Immature natural killer cell (primary cell): ENCODE measurements at regions not wholly inside any gene's neighbourhood (a gene's known extent, or its start where the extent isn't known, plus 50 kb on each side); places are given as distances from the start of the nearest gene placed in this dataset.

Experiments
- DNase-seq, 3 donors: peaks; one replicate each; pipeline ENCODE4 v3.0.0; 2022; ENCODE audit warnings: mixed read lengths in 1 of 3
- H3K27ac Mint-ChIP-seq, 6 donors: one replicate each; pipeline ENCODE4 v1.8.0; 2020; ENCODE audit warnings: mixed read lengths in 6 of 6, mild to moderate bottlenecking in 5 of 6, inconsistent platforms in 4 of 6, moderate library complexity in 3 of 6
- H3K27me3 Mint-ChIP-seq, 3 donors: one replicate each; pipeline ENCODE4 v1.8.0; 2020 to 2021; ENCODE audit warnings: low read depth in 3 of 3, mild to moderate bottlenecking in 3 of 3, mixed read lengths in 3 of 3, moderate library complexity in 3 of 3, inconsistent platforms in 1 of 3
- H3K36me3 Mint-ChIP-seq, 3 donors: one replicate each; pipeline ENCODE4 v1.8.0; 2020; ENCODE audit warnings: mixed read lengths in 3 of 3, inconsistent platforms in 2 of 3, mild to moderate bottlenecking in 2 of 3
- H3K4me1 Mint-ChIP-seq, 2 donors: one replicate each; pipeline ENCODE4 v1.8.0; 2020; ENCODE audit warnings: inconsistent platforms in 2 of 2, mild to moderate bottlenecking in 2 of 2, mixed read lengths in 2 of 2, moderate library complexity in 1 of 2
- H3K4me3 Mint-ChIP-seq, 5 donors: one replicate each; pipeline ENCODE4 v1.8.0; 2020; ENCODE audit warnings: mild to moderate bottlenecking in 5 of 5, mixed read lengths in 5 of 5, inconsistent platforms in 3 of 5, moderate library complexity in 3 of 5
- H3K9me3 Mint-ChIP-seq, 6 donors: one replicate each; pipeline ENCODE4 v1.8.0; 2020; ENCODE audit warnings: mild to moderate bottlenecking in 6 of 6, mixed read lengths in 6 of 6, inconsistent platforms in 4 of 6, moderate library complexity in 3 of 6

GRCh38 chr2:234247453-234248180, 197.1 kb downstream of the SPP2 start:
- H3K9me3 Mint-ChIP-seq, result no peaks in the 10 kb centered on the region
- H3K27me3 Mint-ChIP-seq, result peaks cover 0 to 3% (median 3%) of the 10 kb centered on the region in 3 donors
- no peaks in the 10 kb centered on the region for H3K36me3 Mint-ChIP-seq
- no peak overlapping the region for H3K27ac Mint-ChIP-seq
- H3K4me1 Mint-ChIP-seq, result peaks cover 16 to 20% of the 10 kb centered on the region in 2 donors
- no peak for DNase-seq
- no peak overlapping the region for H3K4me3 Mint-ChIP-seq

GRCh38 chr2:234245945-234246344, 195.4 kb downstream of the SPP2 start:
- Mint-ChIP-seq H3K36me3 (no peaks in the 10 kb centered on the region), H3K27ac (no peak overlapping the region), H3K27me3 (peaks cover 0 to 2% (median 0%) of the 10 kb centered on the region in 3 donors), H3K4me1 (peaks cover 16 to 20% of the 10 kb centered on the region in 2 donors), H3K4me3 (no peak overlapping the region), H3K9me3 (no peaks in the 10 kb centered on the region)
- DNase-seq, result no peak

GRCh38 chr2:234243871-234244565, 193.5 kb downstream of the SPP2 start:
- peak; percentile 6 to 20 (median 12) for DNase-seq
- Mint-ChIP-seq H3K27me3 (peaks cover 0 to 3% (median 0%) of the 10 kb centered on the region in 3 donors), H3K9me3 (no peaks in the 10 kb centered on the region), H3K27ac (peak overlapping the region; percentile 87 to 95 (median 92)), H3K4me1 (peaks cover 16 to 20% of the 10 kb centered on the region in 2 donors), H3K4me3 (peak overlapping the region; percentile 66 to 86 (median 85)), H3K36me3 (peaks cover 0 to 3% (median 0%) of the 10 kb centered on the region in 3 donors)

- Mint-ChIP-seq H3K27me3 (peaks cover 0 to 3% (median 0%) of the 10 kb centered on the region in 3 donors), H3K27ac (no peak overlapping the region), H3K4me1 (peaks cover 16 to 20% of the 10 kb centered on the region in 2 donors), H3K4me3 (no peak overlapping the region), H3K9me3 (no peaks in the 10 kb centered on the region), H3K36me3 (peaks cover 0 to 3% (median 0%) of the 10 kb centered on the region in 3 donors)
- DNase-seq, result no peak
These were observed 191.9 kb downstream of the SPP2 start for GRCh38 chr2:234242459-234242836.

- H3K27me3 Mint-ChIP-seq, result peaks cover 0 to 3% (median 0%) of the 10 kb centered on the region in 3 donors
- H3K36me3 Mint-ChIP-seq, result peaks cover 0 to 3% (median 0%) of the 10 kb centered on the region in 3 donors
- no peak overlapping the region for H3K4me3 Mint-ChIP-seq
- DNase-seq, result no peak
- H3K27ac Mint-ChIP-seq, result no peak overlapping the region
- no peaks in the 10 kb centered on the region for H3K9me3 Mint-ChIP-seq
- H3K4me1 Mint-ChIP-seq, result peaks cover 16 to 20% of the 10 kb centered on the region in 2 donors
These were observed 191.4 kb downstream of the SPP2 start for GRCh38 chr2:234241656-234242458.

GRCh38 chr2:234240917-234241316, 190.4 kb downstream of the SPP2 start:
- peaks cover 0 to 3% (median 0%) of the 10 kb centered on the region in 3 donors for H3K36me3 Mint-ChIP-seq
- DNase-seq, result no peak
- no peak overlapping the region for H3K4me3 Mint-ChIP-seq
- H3K4me1 Mint-ChIP-seq, result peaks cover 16 to 20% of the 10 kb centered on the region in 2 donors
- no peaks in the 10 kb centered on the region for H3K9me3 Mint-ChIP-seq
- peak overlapping the region in 1 of 6 donors; percentile 19 for H3K27ac Mint-ChIP-seq
- peaks cover 0 to 3% (median under 1%) of the 10 kb centered on the region in 3 donors for H3K27me3 Mint-ChIP-seq

- no peaks in the 10 kb centered on the region for H3K4me1 Mint-ChIP-seq
- no peak overlapping the region for H3K27ac Mint-ChIP-seq
- no peaks in the 10 kb centered on the region for H3K9me3 Mint-ChIP-seq
- peaks cover 0 to 3% (median 3%) of the 10 kb centered on the region in 3 donors for H3K36me3 Mint-ChIP-seq
- DNase-seq, result no peak
- H3K27me3 Mint-ChIP-seq, result peaks cover 1 to 3% (median 3%) of the 10 kb centered on the region in 3 donors
- no peak overlapping the region for H3K4me3 Mint-ChIP-seq
These were observed 184.7 kb downstream of the SPP2 start for GRCh38 chr2:234235191-234235590.

GRCh38 chr2:234231460-234231859, 181.0 kb downstream of the SPP2 start:
- H3K27ac Mint-ChIP-seq, result no peak overlapping the region

GRCh38 chr2:234219046-234219310, 168.5 kb downstream of the SPP2 start:
- Mint-ChIP-seq H3K4me1 (peaks cover 18 to 25% of the 10 kb centered on the region in 2 donors), H3K36me3 (no peaks in the 10 kb centered on the region), H3K27me3 (peaks cover 0 to 4% (median 2%) of the 10 kb centered on the region in 3 donors), H3K9me3 (no peaks in the 10 kb centered on the region), H3K4me3 (no peak overlapping the region), H3K27ac (no peak overlapping the region)
- no peak for DNase-seq

More at GRCh38 chr2:234231460-234231859, 181.0 kb downstream of the SPP2 start:
- peaks cover 2 to 3% (median 3%) of the 10 kb centered on the region in 3 donors for H3K27me3 Mint-ChIP-seq
- H3K9me3 Mint-ChIP-seq, result no peaks in the 10 kb centered on the region
- no peaks in the 10 kb centered on the region for H3K4me1 Mint-ChIP-seq
- no peak for DNase-seq
- H3K4me3 Mint-ChIP-seq, result no peak overlapping the region
- peaks cover 0 to 3% (median 3%) of the 10 kb centered on the region in 3 donors for H3K36me3 Mint-ChIP-seq

GRCh38 chr2:234218266-234219045, 168.0 kb downstream of the SPP2 start:
- peak overlapping the region in 1 of 6 donors; percentile 51 for H3K27ac Mint-ChIP-seq
- H3K4me3 Mint-ChIP-seq, result no peak overlapping the region
- H3K9me3 Mint-ChIP-seq, result no peaks in the 10 kb centered on the region
- peaks cover 0 to 4% (median 2%) of the 10 kb centered on the region in 3 donors for H3K27me3 Mint-ChIP-seq
- H3K4me1 Mint-ChIP-seq, result peaks cover 18 to 25% of the 10 kb centered on the region in 2 donors
- DNase-seq, result no peak
- H3K36me3 Mint-ChIP-seq, result no peaks in the 10 kb centered on the region

- Mint-ChIP-seq H3K4me3 (no peak overlapping the region), H3K4me1 (peaks cover 10 to 17% of the 10 kb centered on the region in 2 donors), H3K36me3 (peaks cover 0 to 7% (median 0%) of the 10 kb centered on the region in 3 donors), H3K9me3 (peaks cover 0 to 2% (median 0%) of the 10 kb centered on the region in 6 donors), H3K27ac (no peak overlapping the region), H3K27me3 (peaks cover 0 to 8% (median 5%) of the 10 kb centered on the region in 3 donors)
- no peak for DNase-seq
These were observed 162.0 kb downstream of the SPP2 start for GRCh38 chr2:234212534-234212933.

- Mint-ChIP-seq H3K36me3 (peaks cover 0 to 7% (median 0%) of the 10 kb centered on the region in 3 donors), H3K9me3 (peaks cover 0 to 2% (median 0%) of the 10 kb centered on the region in 6 donors), H3K27me3 (peaks cover 0 to 8% (median 5%) of the 10 kb centered on the region in 3 donors), H3K27ac (peak overlapping the region in 1 of 6 donors; percentile 71), H3K4me3 (no peak overlapping the region), H3K4me1 (peaks cover 6 to 9% of the 10 kb centered on the region in 2 donors)
- no peak for DNase-seq
These were observed 161.3 kb downstream of the SPP2 start for GRCh38 chr2:234211797-234212196.

- H3K27ac Mint-ChIP-seq, result no peak overlapping the region
- peaks cover 0 to 10% (median 0%) of the 10 kb centered on the region in 3 donors for H3K36me3 Mint-ChIP-seq
- no peak for DNase-seq
- H3K9me3 Mint-ChIP-seq, result peaks cover 0 to 2% (median 0%) of the 10 kb centered on the region in 6 donors
- H3K27me3 Mint-ChIP-seq, result peaks cover 0 to 2% (median 0%) of the 10 kb centered on the region in 3 donors
- no peak overlapping the region for H3K4me3 Mint-ChIP-seq
- H3K4me1 Mint-ChIP-seq, result no peaks in the 10 kb centered on the region
These were observed 156.2 kb downstream of the SPP2 start for GRCh38 chr2:234206738-234207137.
